SK-N-SH (cell line): ENCODE measurements at regions not wholly inside any gene's neighbourhood (a gene's known extent, or its start where the extent isn't known, plus 50 kb on each side); places are given as distances from the start of the nearest gene placed in this dataset.

Experiments used
- CTCF ChIP-seq: fragments of 200-600 bp; sonication (generic); IDR thresholded peaks from 2 replicates; pipeline ENCODE4 v1.6.1; 2017; ENCODE audit warnings: antibody characterized with exemption, mild to moderate bottlenecking, moderate library complexity
- EP300 ChIP-seq, 2 experiments: IDR thresholded peaks; 2 replicates each; pipeline versions ENCODE4 v1.4.0 to v1.6.1; 2012; ENCODE audit warnings: borderline replicate concordance in 1 of 2, low read depth in 1 of 2, low read length in 1 of 2
- EZH2phosphoT487 ChIP-seq: fragments of 200-600 bp; sonication (generic); IDR thresholded peaks from 2 replicates; pipeline ENCODE4 v1.6.1; 2017; ENCODE audit warnings: low read depth, mixed run types, mild to moderate bottlenecking, antibody characterized with exemption, moderate library complexity, borderline replicate concordance
- FOSL2 ChIP-seq: IDR thresholded peaks from 2 replicates; pipeline ENCODE4 v1.4.0; 2012; ENCODE audit warnings: low read depth, mild to moderate bottlenecking, moderate library complexity, borderline replicate concordance
- POLR2AphosphoS5 ChIP-seq: IDR thresholded peaks from 2 replicates; pipeline ENCODE4 v1.6.1; 2012; ENCODE audit warnings: low read depth, low read length
- RAD21 ChIP-seq: IDR thresholded peaks from 2 replicates; pipeline ENCODE4 v1.6.1; 2012; ENCODE audit warnings: mild to moderate bottlenecking, low read length
- REST ChIP-seq: IDR thresholded peaks from 2 replicates; pipeline ENCODE4 v1.6.1; 2012; ENCODE audit warnings: mild to moderate bottlenecking, low read depth, low read length, moderate library complexity
- USF1 ChIP-seq: IDR thresholded peaks from 2 replicates; pipeline ENCODE4 v1.4.0; 2012; ENCODE audit warnings: low read depth, borderline replicate concordance
- YY1 ChIP-seq: IDR thresholded peaks from 2 replicates; pipeline ENCODE4 v1.4.0; 2012; ENCODE audit warnings: low read depth, mild to moderate bottlenecking

- TF ChIP-seq YY1 (no peak), REST (no peak), POLR2AphosphoS5 (no peak), CTCF (no peak), EP300 (IDR thresholded peaks at IDR 0.05; ENCODE audit: borderline replicate concordance in 1 of 2, low read depth in 1 of 2, low read length in 1 of 2) (no peak; a peak in 1 of 4 replicates), RAD21 (no peak), FOSL2 (no peak), USF1 (no peak), EZH2phosphoT487 (no peak)
Observed at GRCh38 chr11:103622296-103622695, 414.1 kb upstream of the DDI1 start.
